Loucy (cell line): ENCODE measurements at regions not wholly inside any gene's neighbourhood (a gene's known extent, or its start where the extent isn't known, plus 50 kb on each side); places are given as distances from the start of the nearest gene placed in this dataset.

Source experiments
- H2AFZ ChIP-seq: fragments of 200-600 bp; sonication (generic); 2 replicates; pipeline ENCODE4 v1.6.0; 2016; ENCODE audit warnings: antibody characterized with exemption, mild to moderate bottlenecking, low read length, moderate library complexity
- H3F3A ChIP-seq: fragments of 200-600 bp; 2 replicates; pipeline ENCODE4 v1.6.0; 2016; ENCODE audit warnings: antibody characterized with exemption, low read depth, mild to moderate bottlenecking
- H3K27me3 ChIP-seq: fragments of 200-600 bp; sonication (generic); 2 replicates; pipeline ENCODE4 v1.6.1; 2014; ENCODE audit warnings: low read length, mild to moderate bottlenecking; ENCODE audit not compliant: insufficient read depth, poor library complexity, severe bottlenecking
- H3K36me3 ChIP-seq: fragments of 200-600 bp; sonication (generic); 2 replicates; pipeline ENCODE4 v1.6.1; 2016; ENCODE audit warnings: low read length; ENCODE audit not compliant: insufficient read depth
- H3K4me1 ChIP-seq: fragments of 200-600 bp; sonication (generic); 2 replicates; pipeline ENCODE4 v1.5.1; 2014; ENCODE audit warnings: low read length, mild to moderate bottlenecking; ENCODE audit not compliant: insufficient read depth, poor library complexity, severe bottlenecking
- H3K4me2 ChIP-seq: fragments of 200-600 bp; sonication (generic); 2 replicates; pipeline ENCODE4 v1.6.0; 2014; ENCODE audit warnings: antibody characterized with exemption, low read length, low read depth, mild to moderate bottlenecking; ENCODE audit not compliant: poor library complexity, severe bottlenecking
- H3K4me3 ChIP-seq: fragments of 200-600 bp; sonication (generic); 2 replicates; pipeline ENCODE4 v1.5.1; 2014; ENCODE audit warnings: low read length, mild to moderate bottlenecking, mixed read lengths; ENCODE audit not compliant: poor library complexity, severe bottlenecking
- H3K79me2 ChIP-seq: fragments of 200-600 bp; sonication (generic); 2 replicates; pipeline ENCODE4 v1.6.1; 2014; ENCODE audit warnings: low read length; ENCODE audit not compliant: insufficient read depth
- H3K9ac ChIP-seq: fragments of 200-600 bp; sonication (generic); 2 replicates; pipeline ENCODE4 v1.6.0; 2014; ENCODE audit warnings: mild to moderate bottlenecking, low read depth, low read length, moderate library complexity; ENCODE audit not compliant: poor library complexity, severe bottlenecking
- H3K9me2 ChIP-seq: fragments of 200-600 bp; sonication (generic); replicated peaks from 2 replicates; pipeline ENCODE4 v1.6.1; 2016; ENCODE audit warnings: low read depth, low read length, mixed read lengths
- H3K9me3 ChIP-seq: fragments of 200-600 bp; sonication (generic); 2 replicates; pipeline ENCODE4 v1.6.1; 2014; ENCODE audit warnings: mild to moderate bottlenecking, antibody characterized with exemption, low read length, low read depth; ENCODE audit not compliant: insufficient read depth
- H4K20me1 ChIP-seq: fragments of 200-600 bp; sonication (generic); 2 replicates; pipeline ENCODE4 v1.6.0; 2014; ENCODE audit warnings: antibody characterized with exemption, low read length, mild to moderate bottlenecking; ENCODE audit not compliant: insufficient read depth, poor library complexity, severe bottlenecking
- EZH2phosphoT487 ChIP-seq: fragments of 200-600 bp; IDR thresholded peaks from 2 replicates; pipeline ENCODE4 v1.6.1; 2018; ENCODE audit warnings: antibody characterized with exemption, mild to moderate bottlenecking, moderate library complexity, borderline replicate concordance
- TF ChIP-seq, protein P1 (sequence below): fragments of 200-600 bp; sonication (generic); conservative IDR thresholded peaks from 2 replicates; pipeline ENCODE4 v1.5.1; 2014; ENCODE audit warnings: mild to moderate bottlenecking, antibody characterized with exemption, low read length

DNA sequence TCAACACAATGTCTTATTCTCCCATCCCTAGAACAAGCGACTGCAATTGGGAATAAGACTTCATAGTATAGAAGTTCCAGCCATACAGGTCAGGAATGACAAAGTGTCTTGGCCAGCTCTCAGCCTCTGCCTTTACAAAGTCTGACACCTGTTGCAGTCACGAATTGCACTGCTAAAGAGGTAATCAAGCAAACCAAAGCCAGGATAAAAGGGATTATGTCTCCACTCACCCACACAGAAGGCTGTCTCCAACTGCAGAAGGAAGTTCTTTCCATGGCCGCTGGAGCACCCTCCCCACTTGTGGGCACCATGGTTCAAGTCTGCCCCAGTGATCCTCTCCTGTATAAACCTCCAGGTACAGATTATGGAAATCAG, 114.8 kb upstream of the PKDCC start:
- no peaks in the 10 kb centered on the region for H3K79me2 ChIP-seq
- no peaks in the 10 kb centered on the region for H3K4me1 ChIP-seq
- H3K27me3 ChIP-seq, result no peaks in the 10 kb centered on the region
- no peak overlapping the region for H3K9ac ChIP-seq
- H3K36me3 ChIP-seq, result no peaks in the 10 kb centered on the region
- H4K20me1 ChIP-seq, result no peaks in the 10 kb centered on the region
- H3K4me2 ChIP-seq, result no peak overlapping the region
- no peak overlapping the region for H3K4me3 ChIP-seq
- TF ChIP-seq, protein P1, sequence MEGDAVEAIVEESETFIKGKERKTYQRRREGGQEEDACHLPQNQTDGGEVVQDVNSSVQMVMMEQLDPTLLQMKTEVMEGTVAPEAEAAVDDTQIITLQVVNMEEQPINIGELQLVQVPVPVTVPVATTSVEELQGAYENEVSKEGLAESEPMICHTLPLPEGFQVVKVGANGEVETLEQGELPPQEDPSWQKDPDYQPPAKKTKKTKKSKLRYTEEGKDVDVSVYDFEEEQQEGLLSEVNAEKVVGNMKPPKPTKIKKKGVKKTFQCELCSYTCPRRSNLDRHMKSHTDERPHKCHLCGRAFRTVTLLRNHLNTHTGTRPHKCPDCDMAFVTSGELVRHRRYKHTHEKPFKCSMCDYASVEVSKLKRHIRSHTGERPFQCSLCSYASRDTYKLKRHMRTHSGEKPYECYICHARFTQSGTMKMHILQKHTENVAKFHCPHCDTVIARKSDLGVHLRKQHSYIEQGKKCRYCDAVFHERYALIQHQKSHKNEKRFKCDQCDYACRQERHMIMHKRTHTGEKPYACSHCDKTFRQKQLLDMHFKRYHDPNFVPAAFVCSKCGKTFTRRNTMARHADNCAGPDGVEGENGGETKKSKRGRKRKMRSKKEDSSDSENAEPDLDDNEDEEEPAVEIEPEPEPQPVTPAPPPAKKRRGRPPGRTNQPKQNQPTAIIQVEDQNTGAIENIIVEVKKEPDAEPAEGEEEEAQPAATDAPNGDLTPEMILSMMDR, result no peak
- TF ChIP-seq EZH2phosphoT487, result no peak
- H3K9me2 ChIP-seq, result no peaks in the 10 kb centered on the region
- H3K9me3 ChIP-seq, result no peaks in the 10 kb centered on the region
- H2AFZ ChIP-seq, result no peak overlapping the region
- no peaks in the 10 kb centered on the region for H3F3A ChIP-seq

DNA sequence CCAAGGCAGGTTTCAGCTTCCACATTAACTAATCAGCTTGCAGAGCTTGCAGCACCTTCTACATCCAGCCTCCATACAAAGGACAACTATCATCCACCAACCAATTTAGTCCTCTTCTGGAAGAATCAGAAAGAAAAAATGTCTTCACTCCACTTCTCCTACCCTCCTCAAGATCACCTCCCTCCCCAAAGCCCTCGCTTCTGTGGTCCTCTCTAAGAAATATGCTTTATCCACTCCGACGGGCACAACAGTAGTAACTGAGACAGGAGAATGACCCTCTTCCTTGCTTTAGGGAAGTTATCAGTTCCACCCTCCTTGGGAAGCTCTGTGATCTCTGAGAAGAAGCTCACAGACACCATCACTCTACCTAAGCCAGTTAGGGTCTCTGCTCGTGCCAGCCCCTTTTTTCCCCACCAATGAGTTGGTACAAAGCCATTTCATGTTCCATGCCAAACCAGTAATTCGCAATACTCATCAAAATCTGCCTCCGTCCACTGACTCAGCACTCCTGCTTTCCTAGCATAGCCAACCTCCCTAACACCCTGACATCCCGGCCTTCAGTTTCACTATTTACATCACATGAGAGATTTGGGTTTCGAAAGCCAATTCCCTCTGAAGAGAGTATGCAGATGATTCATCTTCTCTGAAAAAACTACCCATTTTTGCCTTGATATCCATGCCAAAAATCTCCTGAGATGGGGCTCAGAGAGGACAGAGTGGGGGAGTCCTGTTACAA, 114.1 kb upstream of the PKDCC start:
- no peaks in the 10 kb centered on the region for H3K4me1 ChIP-seq
- H2AFZ ChIP-seq, result no peak overlapping the region
- no peaks in the 10 kb centered on the region for H3K27me3 ChIP-seq
- no peak overlapping the region for H3K4me3 ChIP-seq
- H4K20me1 ChIP-seq, result no peaks in the 10 kb centered on the region
- no peak overlapping the region for H3K9ac ChIP-seq
- no peaks in the 10 kb centered on the region for H3K36me3 ChIP-seq
- H3K4me2 ChIP-seq, result no peak overlapping the region
- TF ChIP-seq EZH2phosphoT487, result no peak
- TF ChIP-seq, protein P1, result no peak
- no peaks in the 10 kb centered on the region for H3F3A ChIP-seq
- H3K79me2 ChIP-seq, result no peaks in the 10 kb centered on the region
- no peaks in the 10 kb centered on the region for H3K9me2 ChIP-seq
- no peaks in the 10 kb centered on the region for H3K9me3 ChIP-seq

DNA sequence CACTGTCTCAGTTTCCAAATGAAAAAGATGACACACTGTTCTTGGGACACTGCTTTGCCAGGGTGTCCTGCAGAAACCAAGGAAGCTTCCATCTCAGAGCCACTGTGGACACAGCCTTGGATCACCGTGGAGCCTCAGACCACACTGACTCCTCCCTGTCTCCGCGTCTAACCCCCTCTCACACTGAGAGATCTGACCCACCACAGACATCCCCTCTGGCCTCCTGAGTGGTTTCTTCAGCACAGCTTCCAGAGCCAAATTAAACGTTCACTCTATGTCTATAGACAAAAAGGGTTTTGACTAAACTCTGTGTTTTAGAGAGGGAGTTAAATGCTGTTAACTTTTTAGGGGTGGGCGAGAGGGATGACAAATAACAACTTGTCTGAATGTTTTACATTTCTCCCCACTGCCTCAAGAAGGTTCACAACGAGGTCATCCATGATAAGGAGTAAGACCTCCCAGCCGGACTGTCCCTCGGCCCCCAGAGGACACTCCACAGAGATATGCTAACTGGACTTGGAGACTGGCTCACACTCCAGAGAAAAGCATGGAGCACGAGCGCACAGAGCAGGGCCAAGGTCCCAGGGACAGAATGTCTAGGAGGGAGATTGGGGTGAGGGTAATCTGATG, 113.4 kb upstream of the PKDCC start:
- Histone ChIP-seq H3K4me1 (no peaks in the 10 kb centered on the region), H3K9me2 (no peaks in the 10 kb centered on the region), H3F3A (no peaks in the 10 kb centered on the region), H3K36me3 (no peaks in the 10 kb centered on the region), H2AFZ (no peak overlapping the region), H3K4me2 (no peak overlapping the region), H3K9ac (no peak overlapping the region), H3K9me3 (no peaks in the 10 kb centered on the region), H3K79me2 (no peaks in the 10 kb centered on the region), H3K4me3 (no peak overlapping the region), H4K20me1 (no peaks in the 10 kb centered on the region), H3K27me3 (no peaks in the 10 kb centered on the region)
- TF ChIP-seq, protein P1, result no peak
- no peak for TF ChIP-seq EZH2phosphoT487
